GM12872 (cell line): ENCODE measurements at regions not wholly inside any gene's neighbourhood (a gene's known extent, or its start where the extent isn't known, plus 50 kb on each side); places are given as distances from the start of the nearest gene placed in this dataset.

Experiments
- CTCF ChIP-seq: IDR thresholded peaks from 3 replicates; pipeline ENCODE4 v1.5.1; 2011; ENCODE audit warnings: low read depth, mild to moderate bottlenecking, low read length, moderate library complexity; ENCODE audit not compliant: insufficient read depth

DNA sequence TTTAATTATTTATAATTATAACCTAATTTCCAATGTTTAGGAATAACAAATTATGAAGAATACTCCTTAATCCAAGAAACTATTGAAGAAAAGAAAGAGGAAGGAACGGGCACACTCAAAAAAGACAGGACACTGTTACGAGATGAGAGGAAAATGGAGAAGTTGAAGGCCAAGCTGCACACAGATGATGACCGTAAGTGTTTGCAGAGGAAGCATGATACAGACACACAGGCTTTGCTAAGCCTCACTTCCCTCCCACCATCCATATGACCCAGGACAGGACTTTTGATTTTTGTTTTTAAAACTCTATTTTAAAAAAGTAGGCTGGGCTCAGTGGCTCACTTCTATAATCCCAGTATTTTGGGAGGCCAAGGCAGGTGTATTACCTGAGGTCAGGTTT lies 389.4 kb upstream of the TPM1 start:
- TF ChIP-seq CTCF, result no peak

GRCh38 chr15:62656071-62656470 lies 386.5 kb upstream of the TPM1 start:
- TF ChIP-seq CTCF, result no peak

DNA sequence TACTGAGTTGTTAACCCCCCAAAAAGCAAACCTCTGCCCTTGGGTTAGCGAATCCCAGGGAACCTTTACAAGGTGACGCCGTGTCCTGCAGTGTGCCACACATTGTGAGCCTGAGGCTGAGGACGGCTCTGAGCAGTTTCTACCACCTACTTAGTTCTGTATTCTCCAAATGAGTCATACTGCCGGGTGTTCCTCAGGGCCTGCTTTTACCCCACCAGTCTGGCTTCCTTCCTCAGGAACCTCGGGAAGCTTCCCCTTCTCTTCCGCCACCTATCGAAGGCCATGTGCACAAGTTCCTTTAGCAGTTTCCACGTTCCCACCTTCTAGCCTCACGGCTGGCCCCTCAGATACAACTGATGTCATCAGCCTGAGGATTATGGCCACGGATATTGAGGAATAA lies 384.0 kb upstream of the TPM1 start:
- TF ChIP-seq CTCF, result 0 out of 3 replicates have a peak, but pooled peaks have one; percentile 6

DNA sequence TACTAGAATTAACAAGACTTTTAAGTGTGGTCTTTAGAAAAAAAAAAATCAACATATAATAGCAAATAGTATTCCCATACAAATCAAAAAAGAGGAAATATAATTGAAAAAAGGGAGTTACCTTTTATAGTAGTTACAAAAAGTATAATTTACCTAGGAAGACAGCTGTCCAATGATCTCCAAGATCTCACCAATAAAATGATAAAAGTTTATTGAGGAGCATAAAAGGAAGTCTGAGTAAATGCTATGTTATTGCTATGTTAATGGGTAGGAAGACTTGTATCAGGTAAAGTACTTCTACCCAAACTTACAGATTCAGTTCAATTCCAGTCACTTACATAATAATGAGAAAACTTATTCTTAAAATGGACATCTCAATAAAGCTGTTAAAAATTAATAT lies 379.0 kb upstream of the TPM1 start:
- no peak for TF ChIP-seq CTCF

- no peak for TF ChIP-seq CTCF
Observed at GRCh38 chr15:62665449-62665848, 377.1 kb upstream of the TPM1 start.

DNA sequence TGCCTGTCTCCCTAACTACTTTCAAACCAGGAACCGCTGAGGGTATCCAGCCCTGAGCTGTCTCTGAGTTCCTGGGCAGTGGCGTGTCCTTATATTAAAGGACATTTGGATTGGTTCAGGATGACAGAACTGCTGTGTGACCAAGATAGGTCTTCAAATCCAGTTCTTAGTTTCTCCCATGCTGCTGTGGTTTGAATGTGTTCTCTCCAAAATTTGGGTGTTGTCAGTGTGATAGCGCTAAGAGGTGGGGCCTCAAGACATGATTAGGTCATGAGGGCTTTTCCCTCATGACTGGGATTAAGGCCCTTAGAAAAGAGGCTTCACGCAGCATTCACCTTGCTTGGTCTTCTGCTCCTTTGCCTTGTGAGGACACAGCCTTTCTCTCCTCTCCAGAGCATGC lies 376.5 kb upstream of the TPM1 start:
- TF ChIP-seq CTCF, result no peak

DNA sequence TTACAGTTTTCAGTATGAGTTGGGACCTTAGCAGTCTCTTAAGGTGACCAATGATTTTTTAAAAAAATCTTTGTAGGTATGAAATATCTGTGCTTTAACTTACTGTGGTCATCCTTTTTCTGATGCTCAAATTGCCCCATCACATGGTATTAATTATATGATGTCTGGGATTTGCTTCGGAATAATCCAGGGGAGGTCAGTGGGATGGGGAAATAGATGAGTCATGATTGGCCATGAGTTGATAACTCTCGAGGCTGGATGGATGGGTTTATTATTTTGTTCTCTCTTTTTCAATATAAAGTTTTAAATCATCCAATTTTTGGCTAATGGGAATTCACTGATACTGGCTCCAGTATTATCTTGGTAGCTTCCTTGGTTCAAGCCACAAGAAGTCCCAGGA lies 370.3 kb upstream of the TPM1 start:
- no peak for TF ChIP-seq CTCF

DNA sequence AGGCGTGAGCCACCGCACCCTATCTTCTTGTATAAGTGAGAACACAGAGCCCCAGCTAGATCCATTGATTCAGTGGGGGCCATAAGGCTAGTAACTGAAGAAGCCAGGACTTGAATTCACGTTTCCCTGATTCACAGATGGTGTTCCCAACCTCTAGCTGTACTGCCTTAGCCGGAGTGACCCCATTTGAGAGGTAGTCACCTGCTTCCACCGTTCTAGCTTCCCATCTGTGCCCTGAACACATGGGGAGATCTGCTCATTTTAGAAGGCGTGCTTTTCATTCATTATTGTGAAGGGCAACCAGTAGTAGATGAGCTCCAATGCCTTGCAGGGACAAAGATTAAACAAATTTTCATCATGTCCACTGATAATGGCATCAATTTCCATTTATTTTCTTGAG lies 365.7 kb upstream of the TPM1 start:
- TF ChIP-seq CTCF, result no peak
